GM12875 (cell line): ENCODE measurements at regions not wholly inside any gene's neighbourhood (a gene's known extent, or its start where the extent isn't known, plus 50 kb on each side); places are given as distances from the start of the nearest gene placed in this dataset.

Source experiments
- H3K4me3 ChIP-seq: one replicate; pipeline ENCODE4 v1.5.1; 2011; ENCODE audit warnings: low read depth, low read length, control low read depth
- TF ChIP-seq, protein P1 (sequence below): IDR thresholded peaks from 2 replicates; pipeline ENCODE4 v1.5.1; 2011; ENCODE audit warnings: low read depth, mild to moderate bottlenecking, control low read depth, inconsistent platforms, low read length, moderate library complexity, borderline replicate concordance; ENCODE audit not compliant: insufficient read depth

DNA sequence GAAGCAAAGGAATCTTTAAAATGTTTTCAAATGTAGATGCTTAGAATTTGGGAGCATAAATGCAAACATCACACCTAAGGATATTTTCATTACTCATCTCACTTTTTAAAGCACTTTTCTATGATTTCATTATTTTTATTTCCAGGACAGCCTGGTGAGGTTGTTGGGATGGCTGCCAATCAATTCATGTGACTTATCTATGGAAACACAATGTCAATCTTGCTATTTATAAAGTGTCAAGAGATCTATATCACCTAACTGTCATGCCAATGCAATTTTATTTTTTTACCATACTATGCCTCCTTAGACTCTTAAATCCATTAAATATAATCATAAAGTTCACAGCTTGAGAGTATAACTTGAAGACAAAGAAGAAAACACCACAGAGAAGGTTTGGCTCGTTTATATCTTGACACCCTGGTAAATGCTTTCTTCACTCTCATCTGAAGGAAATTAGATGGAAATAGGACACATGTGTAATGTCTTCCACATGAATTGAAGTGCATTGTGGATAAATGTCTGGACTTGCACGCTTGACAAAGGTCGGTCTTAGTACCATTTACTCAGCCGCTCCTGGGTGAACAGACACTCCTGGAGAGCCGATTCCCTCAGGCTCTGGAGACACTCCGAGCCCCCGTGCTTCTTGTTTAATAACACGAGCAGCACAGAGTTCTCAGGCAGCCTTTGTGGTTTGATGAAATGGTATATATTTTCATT is 425.7 kb upstream of the FAT1 start:
- H3K4me3 ChIP-seq: no peak overlapping the region
- TF ChIP-seq, protein P1, sequence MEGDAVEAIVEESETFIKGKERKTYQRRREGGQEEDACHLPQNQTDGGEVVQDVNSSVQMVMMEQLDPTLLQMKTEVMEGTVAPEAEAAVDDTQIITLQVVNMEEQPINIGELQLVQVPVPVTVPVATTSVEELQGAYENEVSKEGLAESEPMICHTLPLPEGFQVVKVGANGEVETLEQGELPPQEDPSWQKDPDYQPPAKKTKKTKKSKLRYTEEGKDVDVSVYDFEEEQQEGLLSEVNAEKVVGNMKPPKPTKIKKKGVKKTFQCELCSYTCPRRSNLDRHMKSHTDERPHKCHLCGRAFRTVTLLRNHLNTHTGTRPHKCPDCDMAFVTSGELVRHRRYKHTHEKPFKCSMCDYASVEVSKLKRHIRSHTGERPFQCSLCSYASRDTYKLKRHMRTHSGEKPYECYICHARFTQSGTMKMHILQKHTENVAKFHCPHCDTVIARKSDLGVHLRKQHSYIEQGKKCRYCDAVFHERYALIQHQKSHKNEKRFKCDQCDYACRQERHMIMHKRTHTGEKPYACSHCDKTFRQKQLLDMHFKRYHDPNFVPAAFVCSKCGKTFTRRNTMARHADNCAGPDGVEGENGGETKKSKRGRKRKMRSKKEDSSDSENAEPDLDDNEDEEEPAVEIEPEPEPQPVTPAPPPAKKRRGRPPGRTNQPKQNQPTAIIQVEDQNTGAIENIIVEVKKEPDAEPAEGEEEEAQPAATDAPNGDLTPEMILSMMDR: no peak

DNA sequence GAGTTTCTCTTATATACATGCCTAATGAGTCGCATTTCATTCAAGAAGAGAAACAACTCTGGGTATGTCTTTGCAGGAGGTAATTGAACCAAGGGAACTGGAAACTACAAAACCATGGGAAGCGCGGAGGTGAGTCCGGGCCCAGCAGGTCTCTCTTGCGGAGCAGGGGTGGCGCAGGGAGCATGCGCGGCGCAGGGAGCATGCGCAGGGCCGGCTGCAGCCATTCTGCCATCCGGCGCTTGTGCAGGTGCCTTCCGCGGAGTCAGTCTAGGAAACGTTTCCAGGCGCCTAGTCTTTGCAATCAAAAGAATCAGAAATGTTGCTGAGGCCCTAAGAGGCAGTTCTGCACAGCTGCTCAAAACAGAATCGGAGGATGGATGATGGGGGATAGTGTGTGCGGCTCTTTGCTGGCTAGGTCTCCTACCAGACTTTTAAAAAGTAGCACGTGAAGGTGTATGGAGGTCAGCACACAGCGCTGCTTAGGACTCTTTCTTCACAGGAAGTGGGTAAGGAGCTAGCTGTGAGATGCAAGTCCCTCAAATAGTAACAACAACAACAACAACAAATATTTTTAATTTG is 433.8 kb upstream of the FAT1 start:
- TF ChIP-seq, protein P1: no peak
- no peak overlapping the region for H3K4me3 ChIP-seq

DNA sequence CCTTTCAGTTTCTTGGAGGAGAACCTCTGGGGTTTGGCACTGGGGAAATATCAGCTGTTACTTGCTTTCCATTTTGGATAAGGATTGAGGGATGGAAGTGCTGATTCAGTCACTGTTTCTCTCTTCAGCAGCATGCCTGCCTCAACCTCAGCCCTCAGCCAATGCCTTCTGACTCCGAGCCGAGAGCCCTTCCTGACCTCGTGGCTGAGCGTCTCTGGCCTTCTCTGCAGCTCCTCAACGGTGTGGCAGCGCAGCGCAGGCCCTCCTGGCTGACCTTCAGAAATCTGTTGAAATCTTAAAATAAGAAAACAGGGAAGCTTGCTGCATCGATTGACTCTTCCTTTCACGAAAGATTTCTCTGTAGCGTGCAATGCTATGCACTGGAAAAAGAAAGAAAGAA is 434.3 kb upstream of the FAT1 start:
- no peak overlapping the region for H3K4me3 ChIP-seq
- TF ChIP-seq, protein P1: no peak

DNA sequence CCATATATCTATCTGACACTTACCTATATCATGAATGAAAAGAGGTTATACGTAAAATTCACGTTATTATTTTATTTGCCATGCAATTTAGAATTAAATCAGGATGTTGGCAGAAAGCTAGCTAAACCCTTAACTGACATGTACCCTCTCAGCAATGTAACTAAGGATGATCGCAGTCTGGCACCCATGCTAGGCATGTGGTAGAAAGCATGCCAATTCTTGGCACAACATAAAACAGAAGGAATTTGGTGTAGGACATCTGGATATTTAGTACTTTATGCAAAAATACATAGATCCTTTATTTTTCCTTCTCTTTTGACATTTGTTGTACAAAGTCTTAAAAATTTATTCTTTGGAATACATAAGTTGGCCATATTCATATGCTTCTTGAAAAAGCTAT is 436.8 kb upstream of the FAT1 start:
- no peak overlapping the region for H3K4me3 ChIP-seq
- TF ChIP-seq, protein P1: no peak

DNA sequence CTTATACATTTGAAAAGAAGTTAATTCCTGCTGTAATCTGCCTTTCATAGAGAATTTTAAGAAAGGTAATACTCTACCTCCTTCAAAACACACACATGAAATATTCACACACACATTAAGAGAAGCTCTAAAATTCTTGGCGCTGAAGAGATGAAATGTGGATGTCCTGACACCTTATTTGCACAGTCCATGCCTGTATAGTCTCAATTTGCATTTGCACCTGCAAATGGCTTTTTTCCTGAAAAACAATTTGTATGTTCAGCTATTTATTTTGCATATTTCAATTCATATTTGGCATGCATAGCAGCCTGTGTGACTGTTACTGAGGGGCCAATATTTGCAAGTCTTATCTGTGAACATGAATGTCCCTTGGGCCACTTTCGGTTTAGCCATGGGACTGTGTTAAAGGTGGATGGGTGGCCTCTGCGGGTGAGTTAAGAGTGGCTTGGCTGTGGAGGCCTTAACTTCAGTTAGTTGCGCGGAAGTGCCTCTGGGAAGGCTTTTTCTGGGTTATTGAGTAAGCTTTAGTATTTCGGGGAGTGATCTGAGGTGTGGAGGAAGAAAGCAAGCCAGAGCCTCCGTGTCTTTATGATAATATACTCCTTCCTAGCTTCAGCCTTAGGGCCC is 443.3 kb upstream of the FAT1 start:
- H3K4me3 ChIP-seq: no peak overlapping the region
- TF ChIP-seq, protein P1: no peak

DNA sequence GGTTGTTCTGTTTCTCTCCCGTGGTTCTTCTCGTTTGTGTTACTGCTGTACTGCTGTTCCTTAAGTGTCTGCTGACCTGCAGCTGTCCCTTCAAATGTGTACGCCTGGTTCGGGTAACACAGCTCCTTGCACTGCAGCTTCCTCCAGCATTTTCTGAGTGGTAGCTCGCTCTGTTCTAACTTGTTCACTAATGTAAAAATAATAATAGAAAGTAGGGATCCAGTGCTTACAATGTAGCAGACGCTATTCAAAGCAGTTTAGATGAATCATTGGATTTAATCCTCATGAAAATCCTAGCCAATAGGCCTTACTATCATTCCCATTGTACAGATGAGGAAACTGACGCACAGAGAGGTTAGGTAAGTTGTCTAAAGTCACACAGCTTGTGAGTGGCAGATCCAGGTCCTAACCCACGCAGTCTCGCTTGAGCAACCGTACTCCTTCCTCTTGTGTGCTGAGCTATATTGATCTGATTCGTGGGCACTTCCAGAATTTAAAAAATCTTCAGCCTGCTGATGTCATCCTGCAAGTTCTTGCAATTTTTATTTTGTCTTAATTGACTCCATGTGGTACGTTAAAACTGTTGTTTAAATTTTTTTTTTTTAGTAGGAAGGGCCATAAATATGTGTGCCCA is 448.2 kb upstream of the FAT1 start:
- no peak overlapping the region for H3K4me3 ChIP-seq
- TF ChIP-seq, protein P1: no peak
